OCI-LY7 (cell line): ENCODE measurements at regions not wholly inside any gene's neighbourhood (a gene's known extent, or its start where the extent isn't known, plus 50 kb on each side); places are given as distances from the start of the nearest gene placed in this dataset.

Experiments used
- CTCF ChIP-seq: fragments of 200-600 bp; sonication (generic); conservative IDR thresholded peaks from 2 replicates; pipeline ENCODE4 v1.5.1; 2014; ENCODE audit warnings: mild to moderate bottlenecking, antibody characterized with exemption, low read length, moderate library complexity, mixed read lengths
- EZH2phosphoT487 ChIP-seq: fragments of 200-600 bp; sonication (generic); IDR thresholded peaks from 2 replicates; pipeline ENCODE4 v1.6.1; 2018; ENCODE audit warnings: low read depth, borderline replicate concordance, mild to moderate bottlenecking, mixed run types, antibody characterized with exemption, low read length, moderate library complexity, mixed read lengths

GRCh38 chr12:118608770-118609344 is 232.5 kb downstream of the SUDS3 start:
- no peak for TF ChIP-seq CTCF
- TF ChIP-seq EZH2phosphoT487 = no peak
